HEK293T (cell line): ENCODE measurements at regions not wholly inside any gene's neighbourhood (a gene's known extent, or its start where the extent isn't known, plus 50 kb on each side); places are given as distances from the start of the nearest gene placed in this dataset.

ENCODE experiments used
- ELF4 ChIP-seq: fragments of 450-650 bp; IDR thresholded peaks from 2 replicates; pipeline ENCODE4 v1.6.1; 2017; ENCODE audit warnings: antibody characterized with exemption
- FOXK2 ChIP-seq: fragments of 450-650 bp; IDR thresholded peaks from 2 replicates; pipeline ENCODE4 v1.6.1; 2016; ENCODE audit warnings: mild to moderate bottlenecking
- FOXM1 ChIP-seq: fragments of 450-650 bp; IDR thresholded peaks from 2 replicates; pipeline ENCODE4 v1.6.1; 2017; ENCODE audit warnings: mild to moderate bottlenecking, borderline replicate concordance
- HDGF ChIP-seq: fragments of 450-650 bp; IDR thresholded peaks from 2 replicates; pipeline ENCODE4 v1.6.1; 2017; ENCODE audit warnings: antibody characterized with exemption, borderline replicate concordance
- L3MBTL2 ChIP-seq: fragments of 450-650 bp; conservative IDR thresholded peaks from 2 replicates; pipeline ENCODE4 v1.6.1; 2016; ENCODE audit warnings: mild to moderate bottlenecking
- NFRKB ChIP-seq: fragments of 450-650 bp; IDR thresholded peaks from 2 replicates; pipeline ENCODE4 v1.6.1; 2016; ENCODE audit warnings: mild to moderate bottlenecking, moderate library complexity
- SP1 ChIP-seq: fragments of 450-650 bp; IDR thresholded peaks from 2 replicates; pipeline ENCODE4 v1.6.1; 2017

DNA sequence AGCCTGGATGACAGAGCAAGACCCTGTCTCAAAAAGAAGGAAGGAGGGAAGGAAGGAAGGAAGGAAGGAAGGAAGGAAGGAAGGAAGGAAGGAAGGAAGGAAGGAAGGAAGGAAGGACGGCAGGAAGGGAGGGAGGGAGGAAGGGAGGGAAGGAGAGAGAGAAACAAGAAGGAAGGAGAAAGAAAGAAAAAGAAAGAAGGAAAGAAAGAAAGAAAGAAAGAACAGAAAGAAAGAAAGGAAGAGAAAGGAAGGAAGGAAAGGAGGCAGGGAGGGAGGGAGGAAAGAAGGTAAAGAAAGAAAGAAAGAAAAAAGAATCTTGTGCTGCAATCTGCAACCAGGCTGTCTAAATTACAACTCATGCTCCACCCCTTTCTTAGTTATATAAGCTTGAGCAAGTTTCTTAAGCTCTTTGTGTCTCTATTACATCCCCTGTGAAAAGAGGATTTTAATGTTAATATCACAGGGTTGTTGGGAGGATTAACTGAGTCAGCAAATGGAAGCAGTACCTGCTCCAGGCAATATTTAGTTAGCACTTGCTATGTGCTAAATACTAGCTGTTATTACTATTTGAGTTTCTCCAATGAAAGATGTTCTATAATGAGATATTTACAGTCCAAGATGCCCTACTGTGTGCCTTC, 917.9 kb upstream of the AUTS2 start:
- TF ChIP-seq L3MBTL2 (no peak), NFRKB (no peak), FOXK2 (no peak), SP1 (no peak), FOXM1 (no peak), HDGF (no peak), ELF4 (no peak)
